ENCODE measurements at regions not wholly inside any gene's neighbourhood (a gene's known extent, or its start where the extent isn't known, plus 50 kb on each side); places are given as distances from the start of the nearest gene placed in this dataset.
"Not testable (repeated sequence)": the region's sequence is repeated elsewhere in the genome, so short reads cannot be mapped to it uniquely, and the experiment has no call there.

- Histone ChIP-seq H3K18ac (ENCODE audit: low read length) (no peak overlapping the region), H2BK120ac (ENCODE audit: insufficient read depth, low read length, poor library complexity) (no peak overlapping the region), H3K79me2 (ENCODE audit: control insufficient read depth, insufficient read depth, low read length, poor library complexity) (no peaks in the 10 kb centered on the region), H3K79me1 (ENCODE audit: low read length) (no peaks in the 10 kb centered on the region), H3K36me3 (ENCODE audit: control insufficient read depth in 1 of 2, insufficient read depth in 2 of 2, low read length in 2 of 2) (no peaks in the 10 kb centered on the region), H2AK5ac (ENCODE audit: low read length) (no peak overlapping the region), H3K14ac (ENCODE audit: low read length) (no peak overlapping the region), H4K8ac (ENCODE audit: low read depth, low read length) (no peak overlapping the region), H3K4me1 (ENCODE audit: control insufficient read depth in 1 of 2, insufficient read depth in 2 of 2, low read length in 2 of 2) (no peaks in the 10 kb centered on the region), H3K4ac (ENCODE audit: low read depth, low read length) (no peak overlapping the region), H3K27me3 (ENCODE audit: insufficient read depth, low read length) (no peaks in the 10 kb centered on the region), H3K4me3 (ENCODE audit: low read depth, low read length) (no peak overlapping the region), H4K12ac (ENCODE audit: low read depth, low read length) (no peak overlapping the region), H2AFZ (ENCODE audit: insufficient read depth, low read length, poor library complexity) (no peak overlapping the region), H3K9ac (ENCODE audit: low read length) (no peak overlapping the region), H3K9me3 (ENCODE audit: insufficient read depth, low read depth, low read length) (no peaks in the 10 kb centered on the region), H3K4me2 (ENCODE audit: low read length) (no peak overlapping the region), H4K91ac (ENCODE audit: low read depth, low read length) (no peak overlapping the region), H3K23ac (ENCODE audit: low read length) (no peak overlapping the region), H3K27ac (ENCODE audit: low read depth, low read length) (no peak overlapping the region), H2BK5ac (ENCODE audit: low read depth, low read length, poor library complexity) (no peak overlapping the region), H2BK12ac (ENCODE audit: low read length) (no peak overlapping the region)
- WGBS (ENCODE audit: extremely low coverage, insufficient coverage, insufficient read length) = no CpG with 5 or more reads among the region's 1 CpG
- no peak for DNase-seq
Observed at GRCh38 chr6:142648526-142648925, 296.4 kb downstream of the HIVEP2 start.

- H2BK5ac ChIP-seq (ENCODE audit: low read depth, low read length, poor library complexity); DNase-seq; H3K27ac ChIP-seq (ENCODE audit: low read depth, low read length); H2BK120ac ChIP-seq (ENCODE audit: insufficient read depth, low read length, poor library complexity); H3K36me3 ChIP-seq (ENCODE audit: control insufficient read depth in 1 of 2, insufficient read depth in 2 of 2, low read length in 2 of 2); H3K4ac ChIP-seq (ENCODE audit: low read depth, low read length); H3K9me3 ChIP-seq (ENCODE audit: insufficient read depth, low read depth, low read length); H2AK5ac ChIP-seq (ENCODE audit: low read length); H3K23ac ChIP-seq (ENCODE audit: low read length); H4K91ac ChIP-seq (ENCODE audit: low read depth, low read length); H2AFZ ChIP-seq (ENCODE audit: insufficient read depth, low read length, poor library complexity); H3K4me3 ChIP-seq (ENCODE audit: low read depth, low read length); H3K79me1 ChIP-seq (ENCODE audit: low read length); H3K27me3 ChIP-seq (ENCODE audit: insufficient read depth, low read length); H3K4me1 ChIP-seq (ENCODE audit: control insufficient read depth in 1 of 2, insufficient read depth in 2 of 2, low read length in 2 of 2); H4K12ac ChIP-seq (ENCODE audit: low read depth, low read length); H3K9ac ChIP-seq (ENCODE audit: low read length); H3K18ac ChIP-seq (ENCODE audit: low read length); H3K79me2 ChIP-seq (ENCODE audit: control insufficient read depth, insufficient read depth, low read length, poor library complexity); H3K14ac ChIP-seq (ENCODE audit: low read length); H2BK12ac ChIP-seq (ENCODE audit: low read length); H4K8ac ChIP-seq (ENCODE audit: low read depth, low read length); H3K4me2 ChIP-seq (ENCODE audit: low read length): not testable (repeated sequence)
- WGBS (ENCODE audit: extremely low coverage, insufficient coverage, insufficient read length) = no CpG with 5 or more reads among the region's 11 CpGs
Observed at GRCh38 chr6:142649438-142650234, 295.3 kb downstream of the HIVEP2 start.

- H3K9ac ChIP-seq (ENCODE audit: low read length) = no peak overlapping the region
- H3K36me3 ChIP-seq (ENCODE audit: control insufficient read depth in 1 of 2, insufficient read depth in 2 of 2, low read length in 2 of 2) = no peaks in the 10 kb centered on the region
- H3K79me1 ChIP-seq (ENCODE audit: low read length) = no peaks in the 10 kb centered on the region
- no peak overlapping the region for H3K4ac ChIP-seq (ENCODE audit: low read depth, low read length)
- no peak overlapping the region for H2BK5ac ChIP-seq (ENCODE audit: low read depth, low read length, poor library complexity)
- no peak overlapping the region for H3K27ac ChIP-seq (ENCODE audit: low read depth, low read length)
- H2BK12ac ChIP-seq (ENCODE audit: low read length) = no peak overlapping the region
- no peak for DNase-seq
- H3K4me1 ChIP-seq (ENCODE audit: control insufficient read depth in 1 of 2, insufficient read depth in 2 of 2, low read length in 2 of 2) = no peaks in the 10 kb centered on the region
- no peak overlapping the region for H2AFZ ChIP-seq (ENCODE audit: insufficient read depth, low read length, poor library complexity)
- no peak overlapping the region for H3K4me3 ChIP-seq (ENCODE audit: low read depth, low read length)
- no peak overlapping the region for H2BK120ac ChIP-seq (ENCODE audit: insufficient read depth, low read length, poor library complexity)
- no peak overlapping the region for H4K12ac ChIP-seq (ENCODE audit: low read depth, low read length)
- no peaks in the 10 kb centered on the region for H3K79me2 ChIP-seq (ENCODE audit: control insufficient read depth, insufficient read depth, low read length, poor library complexity)
- no peak overlapping the region for H4K8ac ChIP-seq (ENCODE audit: low read depth, low read length)
- no peak overlapping the region for H3K14ac ChIP-seq (ENCODE audit: low read length)
- H3K4me2 ChIP-seq (ENCODE audit: low read length) = no peak overlapping the region
- no peaks in the 10 kb centered on the region for H3K27me3 ChIP-seq (ENCODE audit: insufficient read depth, low read length)
- H4K91ac ChIP-seq (ENCODE audit: low read depth, low read length) = no peak overlapping the region
- H2AK5ac ChIP-seq (ENCODE audit: low read length) = no peak overlapping the region
- no peaks in the 10 kb centered on the region for H3K9me3 ChIP-seq (ENCODE audit: insufficient read depth, low read depth, low read length)
- no CpG with 5 or more reads among the region's 3 CpGs for WGBS (ENCODE audit: extremely low coverage, insufficient coverage, insufficient read length)
- H3K23ac ChIP-seq (ENCODE audit: low read length) = no peak overlapping the region
- H3K18ac ChIP-seq (ENCODE audit: low read length) = no peak overlapping the region
Observed at GRCh38 chr6:142651384-142651783, 293.6 kb downstream of the HIVEP2 start.

- H3K4me2 ChIP-seq (ENCODE audit: low read length) = no peak overlapping the region
- WGBS (ENCODE audit: extremely low coverage, insufficient coverage, insufficient read length) = no CpG with 5 or more reads among the region's 5 CpGs
Observed at GRCh38 chr6:142653710-142654420, 291.1 kb downstream of the HIVEP2 start.

More at GRCh38 chr6:142653710-142654420, 291.1 kb downstream of the HIVEP2 start:
- Histone ChIP-seq H2BK120ac (ENCODE audit: insufficient read depth, low read length, poor library complexity) (no peak overlapping the region), H2BK5ac (ENCODE audit: low read depth, low read length, poor library complexity) (no peak overlapping the region), H3K4ac (ENCODE audit: low read depth, low read length) (no peak overlapping the region), H4K8ac (ENCODE audit: low read depth, low read length) (no peak overlapping the region), H2BK12ac (ENCODE audit: low read length) (no peak overlapping the region), H2AK5ac (ENCODE audit: low read length) (no peak overlapping the region), H3K14ac (ENCODE audit: low read length) (no peak overlapping the region), H3K36me3 (ENCODE audit: control insufficient read depth in 1 of 2, insufficient read depth in 2 of 2, low read length in 2 of 2) (no peaks in the 10 kb centered on the region), H3K79me1 (ENCODE audit: low read length) (no peaks in the 10 kb centered on the region), H3K79me2 (ENCODE audit: control insufficient read depth, insufficient read depth, low read length, poor library complexity) (no peaks in the 10 kb centered on the region), H3K27ac (ENCODE audit: low read depth, low read length) (no peak overlapping the region), H3K4me3 (ENCODE audit: low read depth, low read length) (no peak overlapping the region), H2AFZ (ENCODE audit: insufficient read depth, low read length, poor library complexity) (no peak overlapping the region), H3K23ac (ENCODE audit: low read length) (no peak overlapping the region), H3K4me1 (ENCODE audit: control insufficient read depth in 1 of 2, insufficient read depth in 2 of 2, low read length in 2 of 2) (no peaks in the 10 kb centered on the region), H3K9ac (ENCODE audit: low read length) (no peak overlapping the region), H3K9me3 (ENCODE audit: insufficient read depth, low read depth, low read length) (no peaks in the 10 kb centered on the region), H4K12ac (ENCODE audit: low read depth, low read length) (no peak overlapping the region), H3K27me3 (ENCODE audit: insufficient read depth, low read length) (no peaks in the 10 kb centered on the region), H3K18ac (ENCODE audit: low read length) (no peak overlapping the region), H4K91ac (ENCODE audit: low read depth, low read length) (no peak overlapping the region)
- DNase-seq = no peak

Measured in trophoblast cell (in vitro differentiated cells and primary cell).